Smooth muscle cell (in vitro differentiated cells): ENCODE measurements at regions not wholly inside any gene's neighbourhood (a gene's known extent, or its start where the extent isn't known, plus 50 kb on each side); places are given as distances from the start of the nearest gene placed in this dataset.

Experiments
- DNase-seq: peaks from one replicate; lab custom pipeline; 2025; ENCODE audit not compliant: unreplicated experiment; lab: John Stamatoyannopoulos, UW
- H2AFZ ChIP-seq: fragments of 200-600 bp; sonication (generic); 2 replicates; pipeline ENCODE4 v1.6.0; 2016; ENCODE audit warnings: antibody characterized with exemption, low read depth, mild to moderate bottlenecking
- H3F3A ChIP-seq: fragments of 200-600 bp; sonication (generic); 2 replicates; pipeline ENCODE4 v1.6.0; 2017; ENCODE audit warnings: antibody characterized with exemption, low read depth
- H3K27ac ChIP-seq: fragments of 200-600 bp; sonication (generic); 2 replicates; pipeline ENCODE4 v1.5.1; 2016; ENCODE audit warnings: low read depth, mild to moderate bottlenecking
- H3K27me3 ChIP-seq: fragments of 200-600 bp; sonication (generic); 2 replicates; pipeline ENCODE4 v1.6.1; 2016; ENCODE audit warnings: low read depth, mild to moderate bottlenecking
- H3K36me3 ChIP-seq: fragments of 200-600 bp; sonication (generic); 2 replicates; pipeline ENCODE4 v1.5.1; 2016; ENCODE audit warnings: low read depth
- H3K4me1 ChIP-seq: fragments of 200-600 bp; sonication (generic); 2 replicates; pipeline ENCODE4 v1.5.1; 2016; ENCODE audit warnings: low read depth
- H3K4me2 ChIP-seq: fragments of 200-600 bp; sonication (generic); 2 replicates; pipeline ENCODE4 v1.6.0; 2016; ENCODE audit warnings: mild to moderate bottlenecking
- H3K4me3 ChIP-seq: fragments of 200-600 bp; sonication (generic); 2 replicates; pipeline ENCODE4 v1.5.1; 2016; ENCODE audit warnings: mild to moderate bottlenecking
- H3K79me2 ChIP-seq: fragments of 200-600 bp; sonication (generic); 2 replicates; pipeline ENCODE4 v1.6.0; 2016; ENCODE audit warnings: low read depth, mild to moderate bottlenecking
- H3K9ac ChIP-seq: fragments of 200-600 bp; sonication (generic); 2 replicates; pipeline ENCODE4 v1.6.0; 2016; ENCODE audit warnings: low read depth
- H3K9me3 ChIP-seq: fragments of 200-600 bp; sonication (generic); replicated peaks from 2 replicates; pipeline ENCODE4 v1.5.1; 2016; ENCODE audit warnings: low read depth
- H4K20me1 ChIP-seq: fragments of 200-600 bp; sonication (generic); 2 replicates; pipeline ENCODE4 v1.6.0; 2016; ENCODE audit warnings: low read depth
- CTCF ChIP-seq: fragments of 200-600 bp; sonication (generic); IDR thresholded peaks from 2 replicates; pipeline ENCODE4 v1.5.1; 2017; ENCODE audit warnings: borderline replicate concordance, mild to moderate bottlenecking, antibody characterized with exemption; ENCODE audit not compliant: insufficient read depth, poor library complexity, severe bottlenecking
- WGBS: methylation state at CpG from one replicate; pipeline ENCODE4 v1.1.7; 2016; ENCODE audit warnings: low lambda C conversion rate; 5-methylcytosine and 5-hydroxymethylcytosine counted together

GRCh38 chr3:7877312-7877711, 624.3 kb upstream of the LMCD1 start:
- H3K4me3 ChIP-seq, result no peak overlapping the region
- H2AFZ ChIP-seq, result no peak overlapping the region
- H3K4me1 ChIP-seq, result no peaks in the 10 kb centered on the region
- H3K27me3 ChIP-seq, result no peaks in the 10 kb centered on the region
- H3F3A ChIP-seq, result no peaks in the 10 kb centered on the region
- no peaks in the 10 kb centered on the region for H3K9me3 ChIP-seq
- WGBS, result 73% methylated on average over 5 of the region's 5 CpGs
- H3K36me3 ChIP-seq, result no peaks in the 10 kb centered on the region
- H3K27ac ChIP-seq, result no peak overlapping the region
- H3K79me2 ChIP-seq, result no peaks in the 10 kb centered on the region
- no peaks in the 10 kb centered on the region for H4K20me1 ChIP-seq
- no peak overlapping the region for H3K9ac ChIP-seq
- no peak for DNase-seq
- no peak for TF ChIP-seq CTCF
- no peak overlapping the region for H3K4me2 ChIP-seq

- Histone ChIP-seq H3K4me3 (no peak overlapping the region), H3K4me2 (no peak overlapping the region), H3K36me3 (no peaks in the 10 kb centered on the region), H3K4me1 (no peaks in the 10 kb centered on the region), H2AFZ (no peak overlapping the region), H3K9me3 (no peaks in the 10 kb centered on the region), H3K27ac (no peak overlapping the region), H3K79me2 (no peaks in the 10 kb centered on the region), H3K9ac (no peak overlapping the region), H3F3A (no peaks in the 10 kb centered on the region), H3K27me3 (no peaks in the 10 kb centered on the region), H4K20me1 (no peaks in the 10 kb centered on the region)
- TF ChIP-seq CTCF, result no peak
- 78% methylated on average over 1 of the region's 1 CpG for WGBS
- no peak for DNase-seq
Observed at GRCh38 chr3:7879572-7879971, 622.1 kb upstream of the LMCD1 start.

DNA sequence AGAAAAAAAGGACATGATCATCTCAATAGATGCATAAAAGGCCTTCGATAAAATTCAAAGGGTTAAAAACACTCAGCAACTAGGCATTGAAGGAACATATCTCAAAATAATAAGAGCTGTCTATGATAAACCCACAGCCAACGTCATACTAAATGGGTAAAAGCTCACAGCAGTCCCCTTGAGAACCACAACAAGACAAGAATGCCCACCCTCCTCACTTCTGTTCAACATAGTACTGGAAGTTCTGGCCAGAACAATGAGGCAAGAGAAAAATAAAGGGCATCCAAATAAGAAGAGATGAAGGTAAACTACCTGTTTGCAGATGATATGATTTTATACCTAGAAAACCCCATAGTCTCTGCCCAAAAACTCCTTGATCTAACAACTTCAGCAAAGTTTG, 619.7 kb upstream of the LMCD1 start:
- no peak overlapping the region for H2AFZ ChIP-seq
- no peak overlapping the region for H3K4me3 ChIP-seq
- H3F3A ChIP-seq, result no peaks in the 10 kb centered on the region
- no peaks in the 10 kb centered on the region for H3K27me3 ChIP-seq
- TF ChIP-seq CTCF, result no peak
- DNase-seq, result no peak
- WGBS, result 88% methylated on average over 2 of the region's 2 CpGs
- H3K79me2 ChIP-seq, result no peaks in the 10 kb centered on the region
- no peak overlapping the region for H3K4me2 ChIP-seq
- no peaks in the 10 kb centered on the region for H4K20me1 ChIP-seq
- no peaks in the 10 kb centered on the region for H3K4me1 ChIP-seq
- no peaks in the 10 kb centered on the region for H3K9me3 ChIP-seq
- H3K36me3 ChIP-seq, result no peaks in the 10 kb centered on the region
- H3K9ac ChIP-seq, result no peak overlapping the region
- no peak overlapping the region for H3K27ac ChIP-seq

DNA sequence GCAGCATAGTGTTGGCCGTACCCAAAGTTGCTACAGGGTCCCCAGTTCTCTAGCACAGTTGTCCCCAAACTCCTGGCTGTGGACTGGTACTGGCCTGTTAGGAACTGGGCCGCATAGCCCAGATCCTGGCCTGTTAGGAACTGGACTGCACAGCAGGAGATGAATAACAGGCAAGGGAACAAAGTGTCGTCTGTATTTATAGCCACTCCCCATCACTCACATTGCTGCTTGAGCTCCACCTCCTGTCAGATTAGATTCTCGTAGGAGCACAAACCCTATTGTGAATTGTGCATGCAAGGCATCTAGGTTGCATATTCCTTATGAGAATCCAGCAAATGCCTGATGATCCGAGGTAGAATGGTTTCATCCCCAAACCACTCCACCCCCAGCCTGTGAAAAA, 604.0 kb upstream of the LMCD1 start:
- Histone ChIP-seq H3K9ac (no peak overlapping the region), H4K20me1 (no peaks in the 10 kb centered on the region), H3K27me3 (no peaks in the 10 kb centered on the region), H3K4me1 (no peaks in the 10 kb centered on the region), H3K27ac (no peak overlapping the region), H3K4me3 (no peak overlapping the region), H3K4me2 (no peak overlapping the region), H3K9me3 (peaks cover 3% of the 10 kb centered on the region), H3K36me3 (no peaks in the 10 kb centered on the region), H3F3A (no peaks in the 10 kb centered on the region), H3K79me2 (no peaks in the 10 kb centered on the region), H2AFZ (no peak overlapping the region)
- DNase-seq, result no peak
- WGBS, result 73% methylated on average over 5 of the region's 5 CpGs
- TF ChIP-seq CTCF, result no peak
